ENCODE measurements at regions not wholly inside any gene's neighbourhood (a gene's known extent, or its start where the extent isn't known, plus 50 kb on each side); places are given as distances from the start of the nearest gene placed in this dataset.

DNA sequence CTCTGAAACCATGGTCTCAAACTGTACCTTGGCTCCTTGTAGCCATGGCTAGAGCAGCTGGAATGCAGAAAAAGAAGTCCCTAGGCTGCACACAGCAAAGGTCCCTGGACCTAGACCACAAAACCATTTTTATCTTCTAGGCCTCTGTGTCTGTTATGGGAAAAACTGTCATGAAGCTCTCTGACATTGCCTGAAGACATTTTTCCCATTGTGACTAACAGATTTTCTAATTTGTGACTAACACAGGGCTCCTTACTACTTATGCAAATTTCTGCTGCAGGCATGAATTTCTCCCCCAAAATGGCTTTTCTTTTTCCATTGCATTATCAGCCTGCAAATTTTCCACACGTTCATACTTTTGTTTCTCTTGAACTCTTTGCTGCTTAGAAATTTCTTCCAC, 470.4 kb downstream of the KDM5D start:
- TF ChIP-seq, protein P1, sequence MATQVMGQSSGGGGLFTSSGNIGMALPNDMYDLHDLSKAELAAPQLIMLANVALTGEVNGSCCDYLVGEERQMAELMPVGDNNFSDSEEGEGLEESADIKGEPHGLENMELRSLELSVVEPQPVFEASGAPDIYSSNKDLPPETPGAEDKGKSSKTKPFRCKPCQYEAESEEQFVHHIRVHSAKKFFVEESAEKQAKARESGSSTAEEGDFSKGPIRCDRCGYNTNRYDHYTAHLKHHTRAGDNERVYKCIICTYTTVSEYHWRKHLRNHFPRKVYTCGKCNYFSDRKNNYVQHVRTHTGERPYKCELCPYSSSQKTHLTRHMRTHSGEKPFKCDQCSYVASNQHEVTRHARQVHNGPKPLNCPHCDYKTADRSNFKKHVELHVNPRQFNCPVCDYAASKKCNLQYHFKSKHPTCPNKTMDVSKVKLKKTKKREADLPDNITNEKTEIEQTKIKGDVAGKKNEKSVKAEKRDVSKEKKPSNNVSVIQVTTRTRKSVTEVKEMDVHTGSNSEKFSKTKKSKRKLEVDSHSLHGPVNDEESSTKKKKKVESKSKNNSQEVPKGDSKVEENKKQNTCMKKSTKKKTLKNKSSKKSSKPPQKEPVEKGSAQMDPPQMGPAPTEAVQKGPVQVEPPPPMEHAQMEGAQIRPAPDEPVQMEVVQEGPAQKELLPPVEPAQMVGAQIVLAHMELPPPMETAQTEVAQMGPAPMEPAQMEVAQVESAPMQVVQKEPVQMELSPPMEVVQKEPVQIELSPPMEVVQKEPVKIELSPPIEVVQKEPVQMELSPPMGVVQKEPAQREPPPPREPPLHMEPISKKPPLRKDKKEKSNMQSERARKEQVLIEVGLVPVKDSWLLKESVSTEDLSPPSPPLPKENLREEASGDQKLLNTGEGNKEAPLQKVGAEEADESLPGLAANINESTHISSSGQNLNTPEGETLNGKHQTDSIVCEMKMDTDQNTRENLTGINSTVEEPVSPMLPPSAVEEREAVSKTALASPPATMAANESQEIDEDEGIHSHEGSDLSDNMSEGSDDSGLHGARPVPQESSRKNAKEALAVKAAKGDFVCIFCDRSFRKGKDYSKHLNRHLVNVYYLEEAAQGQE (IDR thresholded peaks at IDR 0.05): no peak
- TF ChIP-seq, protein P2, sequence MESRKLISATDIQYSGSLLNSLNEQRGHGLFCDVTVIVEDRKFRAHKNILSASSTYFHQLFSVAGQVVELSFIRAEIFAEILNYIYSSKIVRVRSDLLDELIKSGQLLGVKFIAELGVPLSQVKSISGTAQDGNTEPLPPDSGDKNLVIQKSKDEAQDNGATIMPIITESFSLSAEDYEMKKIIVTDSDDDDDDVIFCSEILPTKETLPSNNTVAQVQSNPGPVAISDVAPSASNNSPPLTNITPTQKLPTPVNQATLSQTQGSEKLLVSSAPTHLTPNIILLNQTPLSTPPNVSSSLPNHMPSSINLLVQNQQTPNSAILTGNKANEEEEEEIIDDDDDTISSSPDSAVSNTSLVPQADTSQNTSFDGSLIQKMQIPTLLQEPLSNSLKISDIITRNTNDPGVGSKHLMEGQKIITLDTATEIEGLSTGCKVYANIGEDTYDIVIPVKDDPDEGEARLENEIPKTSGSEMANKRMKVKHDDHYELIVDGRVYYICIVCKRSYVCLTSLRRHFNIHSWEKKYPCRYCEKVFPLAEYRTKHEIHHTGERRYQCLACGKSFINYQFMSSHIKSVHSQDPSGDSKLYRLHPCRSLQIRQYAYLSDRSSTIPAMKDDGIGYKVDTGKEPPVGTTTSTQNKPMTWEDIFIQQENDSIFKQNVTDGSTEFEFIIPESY (IDR thresholded peaks at IDR 0.05): no peak
- TF ChIP-seq CTCF (IDR thresholded peaks at IDR 0.05; ENCODE audit: low read depth, low read length, missing input control) (no peak), GABPA (IDR thresholded peaks at IDR 0.05 in 1 of 2, conservative IDR thresholded peaks at IDR 0.05 in 1 of 2) (no peak), MAX (IDR thresholded peaks at IDR 0.05) (no peak), JUND (IDR thresholded peaks at IDR 0.05) (no peak), TAF1 (conservative IDR thresholded peaks at IDR 0.05) (no peak), RAD21 (IDR thresholded peaks at IDR 0.05) (no peak), YY1 (IDR thresholded peaks at IDR 0.05) (no peak), SP1 (IDR thresholded peaks at IDR 0.05) (no peak), FOXA1 (IDR thresholded peaks at IDR 0.05) (no peak), HNF4G (IDR thresholded peaks at IDR 0.05) (no peak)
- TF ChIP-seq, protein P3, sequence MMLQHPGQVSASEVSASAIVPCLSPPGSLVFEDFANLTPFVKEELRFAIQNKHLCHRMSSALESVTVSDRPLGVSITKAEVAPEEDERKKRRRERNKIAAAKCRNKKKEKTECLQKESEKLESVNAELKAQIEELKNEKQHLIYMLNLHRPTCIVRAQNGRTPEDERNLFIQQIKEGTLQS (IDR thresholded peaks at IDR 0.05): no peak

Measured in liver (tissue), 3 donors.